ENCODE measurements at regions not wholly inside any gene's neighbourhood (a gene's known extent, or its start where the extent isn't known, plus 50 kb on each side); places are given as distances from the start of the nearest gene placed in this dataset.
A peak's percentile ranks its signal among the peaks of the same experiment; 100 is the strongest.

- no peak overlapping the region for H3K4me3 ChIP-seq (ENCODE audit: low read depth, low read length)
Observed at GRCh38 chr2:177314722-177315264, 50.3 kb upstream of the NFE2L2 start.

DNA sequence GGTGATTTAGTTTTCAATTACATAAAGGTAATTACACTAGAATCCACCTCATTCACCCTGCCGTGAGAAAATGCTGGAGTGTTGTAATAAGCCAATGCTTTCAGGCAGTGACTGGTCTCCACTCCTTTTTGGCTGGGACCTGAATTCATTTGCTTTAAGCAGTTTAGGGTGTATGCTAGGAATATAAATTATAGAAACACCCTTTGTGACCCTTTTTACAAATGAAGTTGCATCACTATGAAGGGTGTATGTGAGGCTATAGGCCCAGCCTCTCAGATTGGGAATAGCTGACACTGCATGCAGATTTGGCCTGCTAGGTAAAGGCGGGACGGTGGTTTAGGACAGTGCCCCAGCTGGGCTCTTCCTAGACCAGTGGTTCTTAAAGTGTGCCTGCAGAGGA is 50.8 kb upstream of the NFE2L2 start:
- no peak overlapping the region for H3K4me3 ChIP-seq (ENCODE audit: low read depth, low read length)

DNA sequence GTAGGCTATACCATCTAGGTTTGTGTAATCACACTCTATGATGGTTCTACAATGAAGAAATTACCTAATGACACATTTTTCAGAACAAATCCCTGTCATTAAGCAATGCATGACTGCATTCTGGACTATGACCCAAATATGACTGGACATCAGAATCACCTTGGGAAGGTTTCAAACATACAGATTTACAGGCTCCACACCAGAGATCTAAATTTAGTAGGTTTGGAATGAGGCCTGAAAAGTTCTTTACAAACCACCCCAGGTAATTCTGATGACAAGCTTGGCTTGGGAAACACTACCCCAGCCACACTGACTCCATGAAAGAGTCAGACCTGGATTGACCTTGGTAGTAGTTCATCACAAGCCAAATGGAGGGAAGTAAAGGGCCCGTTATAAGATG is 52.2 kb upstream of the NFE2L2 start:
- no peak overlapping the region for H3K4me3 ChIP-seq (ENCODE audit: low read depth, low read length)

- H3K4me3 ChIP-seq (ENCODE audit: low read depth, low read length), result no peak overlapping the region
Observed at GRCh38 chr2:177317443-177317842, 52.9 kb upstream of the NFE2L2 start.

DNA sequence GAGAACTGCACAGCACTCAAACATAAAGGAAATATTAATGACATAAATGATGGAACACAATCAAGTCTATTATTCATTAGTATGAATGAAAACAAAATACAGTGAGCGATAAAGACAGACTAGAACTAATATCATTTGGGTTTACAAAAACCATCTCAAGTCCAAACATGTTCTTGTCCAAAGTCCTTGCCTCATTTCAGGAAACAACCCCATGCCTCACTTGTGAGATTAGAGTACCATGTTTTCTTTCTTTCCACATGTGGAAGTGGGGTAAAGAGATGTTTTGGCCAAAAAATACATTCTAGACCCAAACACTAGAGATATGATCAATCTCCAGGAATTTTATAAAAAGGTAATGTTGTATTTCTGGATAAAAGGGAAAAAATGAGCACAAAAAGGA is 53.3 kb upstream of the NFE2L2 start:
- no peak overlapping the region for H3K4me3 ChIP-seq (ENCODE audit: low read depth, low read length)

GRCh38 chr2:177318613-177319012 is 54.1 kb upstream of the NFE2L2 start:
- no peak overlapping the region for H3K4me3 ChIP-seq (ENCODE audit: low read depth, low read length)

DNA sequence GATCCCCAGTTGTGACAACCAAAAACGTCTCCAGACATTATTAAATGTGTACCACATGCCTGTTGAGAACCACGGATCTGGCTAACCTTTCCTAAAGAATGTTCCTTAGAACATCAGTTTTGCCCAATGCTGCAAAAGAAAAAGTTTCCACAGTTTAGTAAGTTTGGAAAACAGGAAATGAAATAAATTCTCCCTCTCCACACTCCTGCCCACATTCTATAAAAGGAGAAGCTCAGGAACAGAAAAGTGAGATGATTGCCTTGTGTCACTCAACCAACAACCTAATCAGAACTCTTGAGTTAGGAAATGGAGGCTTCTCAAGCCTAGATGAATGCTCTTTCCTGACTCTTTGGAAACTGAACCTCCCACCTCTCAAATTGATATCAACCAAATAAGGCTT is 56.1 kb upstream of the NFE2L2 start:
- H3K4me3 ChIP-seq (ENCODE audit: low read depth, low read length), result no peak overlapping the region

GRCh38 chr2:177322801-177323261 is 58.3 kb upstream of the NFE2L2 start:
- H3K4me3 ChIP-seq (ENCODE audit: low read depth, low read length), result no peak overlapping the region

- no peak overlapping the region for H3K4me3 ChIP-seq (ENCODE audit: low read depth, low read length)
Observed at GRCh38 chr2:177324797-177325196, 60.3 kb upstream of the NFE2L2 start.

DNA sequence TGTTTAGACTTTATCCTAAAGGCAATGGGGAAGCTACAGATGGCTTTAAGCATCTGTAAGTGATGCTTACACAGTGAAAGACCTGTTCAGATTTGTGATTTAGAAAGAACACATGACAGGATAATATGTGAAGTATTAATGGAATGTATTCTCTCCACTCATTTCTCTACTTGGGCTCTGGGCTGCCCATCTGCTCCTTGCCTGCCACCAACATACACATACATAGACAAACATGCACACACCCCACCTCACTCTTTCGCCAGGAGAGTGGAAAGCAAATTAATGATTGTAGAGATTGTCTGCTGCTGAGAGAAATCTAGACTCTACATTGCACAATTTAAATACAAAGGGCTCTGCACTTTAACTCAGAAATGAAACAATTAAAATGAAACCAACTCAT is 61.0 kb upstream of the NFE2L2 start:
- H3K4me3 ChIP-seq (ENCODE audit: low read depth, low read length), result no peak overlapping the region

GRCh38 chr2:177326005-177326404 is 61.5 kb upstream of the NFE2L2 start:
- no peak overlapping the region for H3K4me3 ChIP-seq (ENCODE audit: low read depth, low read length)

GRCh38 chr2:177326591-177326990 is 62.1 kb upstream of the NFE2L2 start:
- H3K4me3 ChIP-seq (ENCODE audit: low read depth, low read length), result no peak overlapping the region

DNA sequence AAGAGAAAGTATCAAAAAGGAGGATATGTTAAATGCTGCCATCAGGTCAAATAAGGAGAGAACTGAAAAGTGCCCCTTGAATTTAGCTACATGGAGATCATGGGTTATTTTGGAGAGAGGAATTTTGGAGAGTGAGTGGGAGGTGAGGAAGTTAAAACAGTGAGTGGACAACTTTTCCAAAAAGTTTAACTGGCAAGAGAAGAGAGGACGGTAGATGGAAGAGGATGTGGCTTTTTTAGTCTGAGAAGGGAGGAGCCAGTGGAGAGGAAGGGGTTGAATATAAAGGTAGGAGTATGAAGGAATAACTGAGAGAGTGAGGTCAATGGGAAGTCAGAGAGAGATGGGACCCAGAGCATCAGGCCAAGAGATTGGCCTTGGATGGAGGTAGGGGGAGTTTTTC is 62.5 kb upstream of the NFE2L2 start:
- H3K4me3 ChIP-seq (ENCODE audit: low read depth, low read length), result no peak overlapping the region

GRCh38 chr2:177328056-177328455 is 63.5 kb upstream of the NFE2L2 start:
- H3K4me3 ChIP-seq (ENCODE audit: low read depth, low read length), result no peak overlapping the region

GRCh38 chr2:177329064-177329463 is 63.5 kb upstream of the AGPS start:
- H3K4me3 ChIP-seq (ENCODE audit: low read depth, low read length), result no peak overlapping the region

DNA sequence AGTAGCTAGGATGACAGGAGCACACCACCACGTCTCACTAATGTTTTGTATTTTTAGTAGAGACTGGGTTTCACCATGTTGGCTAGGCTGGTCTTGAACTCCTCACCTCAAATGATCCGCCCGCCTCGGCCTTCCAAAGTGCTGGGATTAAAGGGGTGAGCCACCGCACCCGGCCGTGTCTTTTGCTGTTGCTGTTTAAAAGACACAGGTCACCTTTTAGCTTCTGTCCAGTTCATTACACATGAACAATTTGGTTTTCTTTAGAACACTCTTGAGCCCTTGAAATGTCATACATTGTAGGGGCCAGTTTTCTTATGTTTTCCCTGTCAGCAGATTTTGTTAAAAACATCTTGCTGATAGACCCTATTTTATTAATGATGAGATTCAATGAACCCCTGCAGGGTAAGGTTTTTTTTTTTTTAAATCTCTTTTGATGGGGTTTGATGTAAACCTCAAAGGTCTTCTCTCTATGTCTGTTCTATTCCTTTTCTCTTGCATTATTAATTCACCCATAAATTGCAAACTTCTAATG is 61.0 kb upstream of the AGPS start:
- no peak overlapping the region for H3K4me3 ChIP-seq (ENCODE audit: low read depth, low read length)

DNA sequence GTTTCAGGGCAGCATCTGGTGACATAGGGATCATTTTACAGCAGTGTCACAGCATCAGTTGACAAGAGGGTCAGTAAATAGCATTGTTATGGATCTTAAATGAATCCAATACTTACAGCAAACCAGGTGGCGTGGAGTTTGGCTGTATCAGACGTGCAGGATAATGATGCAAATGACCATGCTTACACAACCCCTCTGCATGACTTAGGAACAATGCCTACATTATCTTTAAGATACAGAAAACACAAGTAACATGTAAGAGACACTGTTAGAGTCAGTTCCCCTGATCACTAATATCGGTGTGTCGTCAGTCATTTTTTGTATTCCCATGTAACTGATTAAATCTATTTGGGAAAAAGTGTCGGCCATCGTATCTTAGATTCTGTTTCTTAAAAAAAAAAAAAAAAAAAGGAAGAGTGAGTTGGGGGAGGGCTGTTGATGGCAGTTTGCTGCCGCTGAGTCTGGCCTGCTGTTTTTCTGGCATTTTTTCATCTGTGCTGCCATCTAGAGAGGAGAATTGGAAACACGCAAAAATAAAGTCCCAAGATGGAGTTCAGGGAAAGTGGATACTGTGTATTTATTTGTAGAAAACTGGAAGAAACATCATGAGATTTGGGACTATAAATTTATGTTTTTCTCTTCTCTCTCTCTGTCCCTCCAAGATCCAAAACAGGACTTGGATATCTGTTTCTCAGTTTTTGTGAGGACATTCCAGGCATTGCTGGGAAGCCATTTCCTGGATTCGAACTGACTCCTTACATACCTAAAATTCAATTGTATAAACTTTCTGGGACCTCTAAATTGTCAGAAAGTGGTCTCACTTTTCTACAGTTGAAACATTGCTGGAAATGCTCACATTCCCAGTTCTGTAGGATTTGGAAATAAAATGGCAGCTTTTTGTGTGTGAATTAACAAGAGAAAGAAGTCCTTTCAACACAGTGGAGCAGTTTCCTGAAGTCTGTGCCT is 60.3 kb upstream of the AGPS start:
- peak overlapping the region; percentile 5 for H3K4me3 ChIP-seq (ENCODE audit: low read depth, low read length)

GRCh38 chr2:177332992-177333388 is 59.6 kb upstream of the AGPS start:
- no peak overlapping the region for H3K4me3 ChIP-seq (ENCODE audit: low read depth, low read length)

GRCh38 chr2:177334940-177335543 is 57.5 kb upstream of the AGPS start:
- H3K4me3 ChIP-seq (ENCODE audit: low read depth, low read length), result no peak overlapping the region

DNA sequence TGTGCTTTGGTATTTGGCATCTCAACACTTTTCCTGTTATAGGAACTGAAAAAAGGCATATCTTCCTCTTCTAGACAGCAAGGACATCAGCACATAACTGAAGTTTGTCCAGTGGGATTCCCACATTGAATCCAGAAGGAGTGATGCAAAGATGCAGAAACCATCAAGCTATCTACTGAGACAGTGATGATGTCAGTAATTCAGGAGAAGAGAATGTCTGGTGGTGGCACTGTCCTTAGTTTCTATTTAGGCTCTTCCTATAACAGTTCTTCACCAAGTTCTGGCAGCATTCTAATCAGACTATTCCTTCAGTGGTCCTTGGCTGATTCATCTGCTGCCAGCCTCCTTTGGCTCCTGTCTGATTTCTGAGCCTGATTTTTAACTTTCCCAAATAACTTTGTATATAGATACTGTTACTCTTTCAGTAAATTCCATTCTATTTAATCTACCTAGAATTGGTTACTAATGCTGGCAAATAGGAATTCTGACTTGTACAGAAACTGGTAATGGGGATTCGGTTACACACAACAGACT is 56.6 kb upstream of the AGPS start:
- H3K4me3 ChIP-seq (ENCODE audit: low read depth, low read length), result no peak overlapping the region

GRCh38 chr2:177338177-177338721 is 54.3 kb upstream of the AGPS start:
- no peak overlapping the region for H3K4me3 ChIP-seq (ENCODE audit: low read depth, low read length)

All from iPS-11a (cell line).